Smooth muscle cell (in vitro differentiated cells): ENCODE measurements at regions not wholly inside any gene's neighbourhood (a gene's known extent, or its start where the extent isn't known, plus 50 kb on each side); places are given as distances from the start of the nearest gene placed in this dataset.

Experiments
- DNase-seq: peaks from one replicate; lab custom pipeline; 2025; ENCODE audit not compliant: unreplicated experiment; lab: John Stamatoyannopoulos, UW
- H2AFZ ChIP-seq: fragments of 200-600 bp; sonication (generic); 2 replicates; pipeline ENCODE4 v1.6.0; 2016; ENCODE audit warnings: antibody characterized with exemption, low read depth, mild to moderate bottlenecking
- H3F3A ChIP-seq: fragments of 200-600 bp; sonication (generic); 2 replicates; pipeline ENCODE4 v1.6.0; 2017; ENCODE audit warnings: antibody characterized with exemption, low read depth
- H3K27ac ChIP-seq: fragments of 200-600 bp; sonication (generic); 2 replicates; pipeline ENCODE4 v1.5.1; 2016; ENCODE audit warnings: low read depth, mild to moderate bottlenecking
- H3K27me3 ChIP-seq: fragments of 200-600 bp; sonication (generic); 2 replicates; pipeline ENCODE4 v1.6.1; 2016; ENCODE audit warnings: low read depth, mild to moderate bottlenecking
- H3K36me3 ChIP-seq: fragments of 200-600 bp; sonication (generic); 2 replicates; pipeline ENCODE4 v1.5.1; 2016; ENCODE audit warnings: low read depth
- H3K4me1 ChIP-seq: fragments of 200-600 bp; sonication (generic); 2 replicates; pipeline ENCODE4 v1.5.1; 2016; ENCODE audit warnings: low read depth
- H3K4me2 ChIP-seq: fragments of 200-600 bp; sonication (generic); 2 replicates; pipeline ENCODE4 v1.6.0; 2016; ENCODE audit warnings: mild to moderate bottlenecking
- H3K4me3 ChIP-seq: fragments of 200-600 bp; sonication (generic); 2 replicates; pipeline ENCODE4 v1.5.1; 2016; ENCODE audit warnings: mild to moderate bottlenecking
- H3K79me2 ChIP-seq: fragments of 200-600 bp; sonication (generic); 2 replicates; pipeline ENCODE4 v1.6.0; 2016; ENCODE audit warnings: low read depth, mild to moderate bottlenecking
- H3K9ac ChIP-seq: fragments of 200-600 bp; sonication (generic); 2 replicates; pipeline ENCODE4 v1.6.0; 2016; ENCODE audit warnings: low read depth
- H3K9me3 ChIP-seq: fragments of 200-600 bp; sonication (generic); replicated peaks from 2 replicates; pipeline ENCODE4 v1.5.1; 2016; ENCODE audit warnings: low read depth
- H4K20me1 ChIP-seq: fragments of 200-600 bp; sonication (generic); 2 replicates; pipeline ENCODE4 v1.6.0; 2016; ENCODE audit warnings: low read depth
- CTCF ChIP-seq: fragments of 200-600 bp; sonication (generic); IDR thresholded peaks from 2 replicates; pipeline ENCODE4 v1.5.1; 2017; ENCODE audit warnings: borderline replicate concordance, mild to moderate bottlenecking, antibody characterized with exemption; ENCODE audit not compliant: insufficient read depth, poor library complexity, severe bottlenecking
- WGBS: methylation state at CpG from one replicate; pipeline ENCODE4 v1.1.7; 2016; ENCODE audit warnings: low lambda C conversion rate; 5-methylcytosine and 5-hydroxymethylcytosine counted together

GRCh38 chr2:204213588-204213987, 277.0 kb downstream of the ICOS start:
- TF ChIP-seq CTCF, result no peak
- no peak overlapping the region for H3K4me2 ChIP-seq
- DNase-seq, result no peak
- H3K4me1 ChIP-seq, result no peaks in the 10 kb centered on the region
- peaks cover 3% of the 10 kb centered on the region for H3K9me3 ChIP-seq
- no peaks in the 10 kb centered on the region for H3K79me2 ChIP-seq
- H3K4me3 ChIP-seq, result no peak overlapping the region
- H2AFZ ChIP-seq, result no peak overlapping the region
- H3K9ac ChIP-seq, result no peak overlapping the region
- H3K27me3 ChIP-seq, result no peaks in the 10 kb centered on the region
- no peak overlapping the region for H3K27ac ChIP-seq
- H3F3A ChIP-seq, result no peaks in the 10 kb centered on the region
- H4K20me1 ChIP-seq, result no peaks in the 10 kb centered on the region
- no peaks in the 10 kb centered on the region for H3K36me3 ChIP-seq

- Histone ChIP-seq H3K4me1 (no peaks in the 10 kb centered on the region), H3K4me2 (no peak overlapping the region), H3K27ac (no peak overlapping the region), H3K4me3 (no peak overlapping the region), H4K20me1 (no peaks in the 10 kb centered on the region), H3K36me3 (no peaks in the 10 kb centered on the region), H3F3A (no peaks in the 10 kb centered on the region), H3K9ac (no peak overlapping the region), H3K9me3 (peaks cover 3% of the 10 kb centered on the region), H2AFZ (no peak overlapping the region), H3K27me3 (no peaks in the 10 kb centered on the region), H3K79me2 (no peaks in the 10 kb centered on the region)
- DNase-seq, result no peak
- 97% methylated on average over 2 of the region's 2 CpGs for WGBS
- no peak for TF ChIP-seq CTCF
Observed at GRCh38 chr2:204218040-204218439, 281.5 kb downstream of the ICOS start.

- no peaks in the 10 kb centered on the region for H3K36me3 ChIP-seq
- no peak overlapping the region for H3K9ac ChIP-seq
- peaks cover 3% of the 10 kb centered on the region for H3K9me3 ChIP-seq
- no peaks in the 10 kb centered on the region for H3K4me1 ChIP-seq
- TF ChIP-seq CTCF, result no peak
- H3K27ac ChIP-seq, result no peak overlapping the region
- no peaks in the 10 kb centered on the region for H3K79me2 ChIP-seq
- no peak overlapping the region for H2AFZ ChIP-seq
- no peaks in the 10 kb centered on the region for H3F3A ChIP-seq
- no peak overlapping the region for H3K4me2 ChIP-seq
- H4K20me1 ChIP-seq, result no peaks in the 10 kb centered on the region
- WGBS, result 88% methylated on average over 2 of the region's 2 CpGs
- no peak overlapping the region for H3K4me3 ChIP-seq
- DNase-seq, result no peak
- H3K27me3 ChIP-seq, result no peaks in the 10 kb centered on the region
Observed at GRCh38 chr2:204219196-204219595, 282.6 kb downstream of the ICOS start.

GRCh38 chr2:204220896-204221295, 284.3 kb downstream of the ICOS start:
- Histone ChIP-seq H3K4me1 (no peaks in the 10 kb centered on the region), H4K20me1 (no peaks in the 10 kb centered on the region)
- WGBS, result 96% methylated on average over 3 of the region's 3 CpGs

More at GRCh38 chr2:204220896-204221295, 284.3 kb downstream of the ICOS start:
- Histone ChIP-seq H3K27ac (no peak overlapping the region), H3K4me2 (no peak overlapping the region), H3F3A (no peaks in the 10 kb centered on the region), H3K4me3 (no peak overlapping the region), H2AFZ (no peak overlapping the region), H3K79me2 (no peaks in the 10 kb centered on the region), H3K27me3 (peaks cover 5% of the 10 kb centered on the region), H3K9me3 (peaks cover 3% of the 10 kb centered on the region), H3K36me3 (no peaks in the 10 kb centered on the region), H3K9ac (no peak overlapping the region)
- no peak for DNase-seq
- no peak for TF ChIP-seq CTCF
